GM12875 (cell line): ENCODE measurements at regions not wholly inside any gene's neighbourhood (a gene's known extent, or its start where the extent isn't known, plus 50 kb on each side); places are given as distances from the start of the nearest gene placed in this dataset.

Source experiments
- H3K4me3 ChIP-seq: one replicate; pipeline ENCODE4 v1.5.1; 2011; ENCODE audit warnings: low read depth, low read length, control low read depth
- TF ChIP-seq, protein P1 (sequence below): IDR thresholded peaks from 2 replicates; pipeline ENCODE4 v1.5.1; 2011; ENCODE audit warnings: low read depth, mild to moderate bottlenecking, control low read depth, inconsistent platforms, low read length, moderate library complexity, borderline replicate concordance; ENCODE audit not compliant: insufficient read depth

- no peak overlapping the region for H3K4me3 ChIP-seq
- TF ChIP-seq, protein P1, sequence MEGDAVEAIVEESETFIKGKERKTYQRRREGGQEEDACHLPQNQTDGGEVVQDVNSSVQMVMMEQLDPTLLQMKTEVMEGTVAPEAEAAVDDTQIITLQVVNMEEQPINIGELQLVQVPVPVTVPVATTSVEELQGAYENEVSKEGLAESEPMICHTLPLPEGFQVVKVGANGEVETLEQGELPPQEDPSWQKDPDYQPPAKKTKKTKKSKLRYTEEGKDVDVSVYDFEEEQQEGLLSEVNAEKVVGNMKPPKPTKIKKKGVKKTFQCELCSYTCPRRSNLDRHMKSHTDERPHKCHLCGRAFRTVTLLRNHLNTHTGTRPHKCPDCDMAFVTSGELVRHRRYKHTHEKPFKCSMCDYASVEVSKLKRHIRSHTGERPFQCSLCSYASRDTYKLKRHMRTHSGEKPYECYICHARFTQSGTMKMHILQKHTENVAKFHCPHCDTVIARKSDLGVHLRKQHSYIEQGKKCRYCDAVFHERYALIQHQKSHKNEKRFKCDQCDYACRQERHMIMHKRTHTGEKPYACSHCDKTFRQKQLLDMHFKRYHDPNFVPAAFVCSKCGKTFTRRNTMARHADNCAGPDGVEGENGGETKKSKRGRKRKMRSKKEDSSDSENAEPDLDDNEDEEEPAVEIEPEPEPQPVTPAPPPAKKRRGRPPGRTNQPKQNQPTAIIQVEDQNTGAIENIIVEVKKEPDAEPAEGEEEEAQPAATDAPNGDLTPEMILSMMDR = no peak
These were observed 357.2 kb upstream of the TRPC7 start for GRCh38 chr5:136722581-136722980.

- H3K4me3 ChIP-seq = no peak overlapping the region
- TF ChIP-seq, protein P1 = no peak
These were observed 356.7 kb upstream of the TRPC7 start for GRCh38 chr5:136722086-136722485.

GRCh38 chr5:136720674-136721073 is 355.3 kb upstream of the TRPC7 start:
- TF ChIP-seq, protein P1 = no peak
- H3K4me3 ChIP-seq = no peak overlapping the region

- TF ChIP-seq, protein P1 = no peak
- H3K4me3 ChIP-seq = no peak overlapping the region
These were observed 352.6 kb upstream of the TRPC7 start for GRCh38 chr5:136717917-136718316.

DNA sequence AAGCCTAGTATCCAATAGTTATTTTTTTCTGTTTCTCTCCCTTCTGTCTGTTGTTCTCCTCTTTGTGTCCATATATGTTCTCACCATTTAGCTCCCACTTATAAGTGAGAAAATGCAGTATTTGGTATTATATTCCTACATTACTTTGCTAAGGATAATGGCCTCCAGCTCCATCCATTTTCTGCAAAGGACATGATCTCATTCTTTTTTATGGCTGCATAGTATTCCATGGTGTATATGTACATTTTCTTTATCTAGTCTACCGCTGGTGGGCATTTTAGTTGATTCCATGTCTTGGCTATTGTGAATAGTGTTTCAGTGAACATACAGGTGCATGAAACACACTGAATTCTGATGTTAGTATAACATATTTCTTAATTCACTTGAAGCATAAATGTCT is 348.9 kb upstream of the TRPC7 start:
- H3K4me3 ChIP-seq = no peak overlapping the region
- TF ChIP-seq, protein P1 = no peak

GRCh38 chr5:136712628-136713027 is 347.3 kb upstream of the TRPC7 start:
- H3K4me3 ChIP-seq = no peak overlapping the region
- TF ChIP-seq, protein P1 = no peak

GRCh38 chr5:136710834-136711233 is 345.5 kb upstream of the TRPC7 start:
- TF ChIP-seq, protein P1 = no peak
- no peak overlapping the region for H3K4me3 ChIP-seq
